ENCODE measurements at regions not wholly inside any gene's neighbourhood (a gene's known extent, or its start where the extent isn't known, plus 50 kb on each side); places are given as distances from the start of the nearest gene placed in this dataset.

DNA sequence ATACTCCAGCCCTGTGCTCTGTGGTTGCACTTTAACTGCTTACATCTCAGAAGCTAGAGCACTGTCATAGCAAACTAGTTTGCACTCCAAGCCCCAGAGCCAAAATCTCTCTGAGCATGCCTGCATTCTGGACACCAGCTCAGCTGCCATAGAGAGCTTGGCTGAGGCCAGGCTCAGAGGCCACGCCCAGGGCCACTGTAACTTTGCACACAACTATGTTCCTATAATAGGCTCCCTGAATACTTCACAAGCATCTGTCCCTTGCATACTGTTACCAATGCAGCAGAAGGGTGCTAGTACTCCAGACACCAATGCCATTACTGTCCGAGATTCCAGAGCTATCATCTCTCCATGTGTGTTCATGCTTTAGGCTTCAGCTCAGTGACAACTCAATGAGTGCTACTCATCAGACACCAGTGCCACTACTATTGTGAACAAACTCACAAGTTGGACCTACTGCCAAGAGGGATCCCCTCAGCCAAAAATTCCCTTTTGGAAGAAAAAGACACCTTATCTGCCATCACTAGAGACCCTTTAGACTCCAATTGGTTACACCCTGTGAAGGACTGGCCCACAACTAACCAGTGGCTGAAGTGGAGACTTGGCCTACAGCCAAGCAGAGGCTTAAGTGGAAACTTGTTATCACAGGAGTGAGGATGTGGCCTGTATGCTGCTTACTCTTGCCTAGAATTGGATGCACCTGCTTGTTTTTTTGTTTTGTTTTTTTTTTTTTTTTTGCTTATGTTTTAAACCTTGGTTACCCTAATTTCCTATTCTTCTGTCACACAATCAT, 211.6 kb upstream of the MAGI2 start:
- 72% methylated on average over 2 of the region's 2 CpGs for WGBS (ENCODE audit: insufficient coverage, low coverage, low lambda C conversion rate, missing lambda C conversion rate)
- Histone ChIP-seq H3K27ac (no peak overlapping the region), H3K4me3 (no peak overlapping the region), H3K27me3 (no peaks in the 10 kb centered on the region), H3K36me3 (no peaks in the 10 kb centered on the region), H3K9me3 (no peaks in the 10 kb centered on the region), H3K4me1 (no peaks in the 10 kb centered on the region)
- TF ChIP-seq POLR2A (IDR thresholded peaks at IDR 0.05): no peak
- TF ChIP-seq, protein P1, sequence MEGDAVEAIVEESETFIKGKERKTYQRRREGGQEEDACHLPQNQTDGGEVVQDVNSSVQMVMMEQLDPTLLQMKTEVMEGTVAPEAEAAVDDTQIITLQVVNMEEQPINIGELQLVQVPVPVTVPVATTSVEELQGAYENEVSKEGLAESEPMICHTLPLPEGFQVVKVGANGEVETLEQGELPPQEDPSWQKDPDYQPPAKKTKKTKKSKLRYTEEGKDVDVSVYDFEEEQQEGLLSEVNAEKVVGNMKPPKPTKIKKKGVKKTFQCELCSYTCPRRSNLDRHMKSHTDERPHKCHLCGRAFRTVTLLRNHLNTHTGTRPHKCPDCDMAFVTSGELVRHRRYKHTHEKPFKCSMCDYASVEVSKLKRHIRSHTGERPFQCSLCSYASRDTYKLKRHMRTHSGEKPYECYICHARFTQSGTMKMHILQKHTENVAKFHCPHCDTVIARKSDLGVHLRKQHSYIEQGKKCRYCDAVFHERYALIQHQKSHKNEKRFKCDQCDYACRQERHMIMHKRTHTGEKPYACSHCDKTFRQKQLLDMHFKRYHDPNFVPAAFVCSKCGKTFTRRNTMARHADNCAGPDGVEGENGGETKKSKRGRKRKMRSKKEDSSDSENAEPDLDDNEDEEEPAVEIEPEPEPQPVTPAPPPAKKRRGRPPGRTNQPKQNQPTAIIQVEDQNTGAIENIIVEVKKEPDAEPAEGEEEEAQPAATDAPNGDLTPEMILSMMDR (IDR thresholded peaks at IDR 0.05): no peak
- DNase-seq (no peak), ATAC-seq (no peak)
- intact Hi-C loops (cut with DNase I): no loop called here

- intact Hi-C loops (cut with DNase I): no loop called here
- no peaks in the 10 kb centered on the region for H3K4me1 ChIP-seq
- ATAC-seq (no peak), DNase-seq (no peak)
- no peak for TF ChIP-seq POLR2A (IDR thresholded peaks at IDR 0.05)
- H3K27ac ChIP-seq: no peak overlapping the region
- no peaks in the 10 kb centered on the region for H3K36me3 ChIP-seq
- no peaks in the 10 kb centered on the region for H3K9me3 ChIP-seq
- H3K27me3 ChIP-seq: no peaks in the 10 kb centered on the region
- no peak overlapping the region for H3K4me3 ChIP-seq
These were observed 204.8 kb upstream of the MAGI2 start for GRCh38 chr7:79658304-79658703.

DNA sequence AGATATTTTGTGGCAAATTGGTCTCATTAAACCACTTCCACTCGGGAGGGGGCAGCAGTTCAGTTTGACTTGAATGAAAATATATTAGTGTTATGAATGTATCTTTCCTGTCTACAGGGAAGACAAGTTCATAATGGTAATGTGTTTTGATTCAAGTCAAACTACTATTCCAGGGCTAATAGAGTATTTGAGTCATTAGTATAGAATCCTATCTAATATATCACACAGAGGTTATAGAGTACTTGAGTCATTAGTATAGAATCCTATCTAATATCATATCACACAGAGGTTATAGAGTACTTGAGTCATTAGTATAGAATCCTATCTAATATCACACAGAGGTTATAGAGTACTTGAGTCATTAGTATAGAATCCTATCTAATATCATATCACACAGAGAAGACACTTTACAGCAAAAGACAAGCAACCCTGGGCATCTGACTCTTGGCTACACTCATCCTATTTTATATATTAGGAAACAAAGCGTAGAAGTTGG, 199.7 kb upstream of the MAGI2 start:
- H3K27me3 ChIP-seq: no peaks in the 10 kb centered on the region
- TF ChIP-seq, protein P1 (IDR thresholded peaks at IDR 0.05): no peak
- TF ChIP-seq POLR2A (IDR thresholded peaks at IDR 0.05): no peak
- H3K4me3 ChIP-seq: no peak overlapping the region
- H3K36me3 ChIP-seq: no peaks in the 10 kb centered on the region
- ATAC-seq (no peak), DNase-seq (no peak)
- 87% methylated on average over 2 of the region's 2 CpGs for WGBS (ENCODE audit: insufficient coverage, low coverage, low lambda C conversion rate, missing lambda C conversion rate)
- H3K4me1 ChIP-seq: no peaks in the 10 kb centered on the region
- no peaks in the 10 kb centered on the region for H3K9me3 ChIP-seq
- intact Hi-C loops (cut with DNase I): no loop called here
- H3K27ac ChIP-seq: no peak overlapping the region

DNA sequence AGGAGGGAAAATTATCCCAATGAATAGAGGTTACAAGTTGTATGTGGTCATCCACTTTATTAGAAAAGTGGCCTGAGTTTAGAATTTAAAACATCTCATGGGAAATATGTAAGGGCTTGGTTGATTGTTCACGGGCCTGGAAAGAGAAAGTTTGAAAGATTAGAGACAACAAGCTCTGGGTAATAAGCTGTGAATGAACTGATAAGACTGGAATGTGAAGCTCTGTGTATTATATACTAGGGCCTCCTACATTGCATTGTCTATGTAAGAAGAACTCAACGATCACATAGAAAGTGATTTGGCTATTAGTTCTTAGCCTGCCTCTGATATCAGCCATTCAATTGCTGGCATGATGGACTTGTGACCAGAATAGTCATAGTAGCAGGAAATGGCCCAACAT, 199.2 kb upstream of the MAGI2 start:
- Histone ChIP-seq H3K27ac (no peak overlapping the region), H3K27me3 (no peaks in the 10 kb centered on the region), H3K4me3 (no peak overlapping the region), H3K9me3 (no peaks in the 10 kb centered on the region), H3K4me1 (no peaks in the 10 kb centered on the region), H3K36me3 (no peaks in the 10 kb centered on the region)
- DNase-seq (no peak), ATAC-seq (no peak)
- TF ChIP-seq, protein P1 (IDR thresholded peaks at IDR 0.05): no peak
- no peak for TF ChIP-seq POLR2A (IDR thresholded peaks at IDR 0.05)
- 42% methylated on average over 2 of the region's 2 CpGs for WGBS (ENCODE audit: insufficient coverage, low coverage, low lambda C conversion rate, missing lambda C conversion rate)
- intact Hi-C loops (cut with DNase I): no loop called here

DNA sequence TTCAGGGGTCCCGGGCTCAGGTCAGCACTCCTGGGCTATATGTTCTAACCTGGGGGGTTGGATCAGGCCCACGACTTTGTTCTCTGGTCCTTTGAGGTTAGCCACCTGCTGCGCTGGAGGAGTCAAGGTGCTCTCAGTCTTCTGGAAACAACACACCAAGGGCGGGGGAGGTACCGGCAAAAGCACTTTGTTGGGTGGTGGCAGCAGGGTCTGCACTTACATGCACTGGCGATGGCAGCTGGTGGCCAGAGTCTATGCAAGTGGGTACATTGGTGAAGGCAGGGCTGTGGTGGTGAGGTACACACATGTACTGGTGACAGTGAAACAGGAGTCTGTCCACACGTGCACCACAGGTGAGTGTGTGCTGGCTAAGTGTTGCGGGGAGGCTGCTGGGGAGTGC, 194.2 kb upstream of the MAGI2 start:
- Histone ChIP-seq H3K9me3 (no peaks in the 10 kb centered on the region), H3K36me3 (no peaks in the 10 kb centered on the region), H3K4me1 (no peaks in the 10 kb centered on the region), H3K4me3 (no peak overlapping the region), H3K27me3 (no peaks in the 10 kb centered on the region), H3K27ac (no peak overlapping the region)
- 79% methylated on average over 4 of the region's 8 CpGs for WGBS (ENCODE audit: insufficient coverage, low coverage, low lambda C conversion rate, missing lambda C conversion rate)
- TF ChIP-seq, protein P1 (IDR thresholded peaks at IDR 0.05): no peak
- no peak for TF ChIP-seq POLR2A (IDR thresholded peaks at IDR 0.05)
- ATAC-seq: peak in 1 of 4 donors; percentile 39
- DNase-seq: no peak
- intact Hi-C loops (cut with DNase I): no loop called here

Data from right lobe of liver (tissue), 6 donors.